Keratinocyte (primary cell): ENCODE measurements at regions not wholly inside any gene's neighbourhood (a gene's known extent, or its start where the extent isn't known, plus 50 kb on each side); places are given as distances from the start of the nearest gene placed in this dataset.
A peak's percentile ranks its signal among the peaks of the same experiment; 100 is the strongest.

Source experiments
- DNase-seq: peaks from one replicate; pipeline ENCODE4 v3.0.0-alpha.2; 2011; ENCODE audit warnings: low read depth, missing footprints, low spot score
- FAIRE-seq: peaks from 2 replicates; lab custom pipeline; 2011; peaks lifted over from hg19 to GRCh38; lab: Jason Lieb, UNC
- H2AFZ ChIP-seq: 2 replicates; pipeline ENCODE4 v1.6.0; 2012; ENCODE audit warnings: low read length, control low read depth, inconsistent platforms; ENCODE audit not compliant: control insufficient read depth
- H3K27ac ChIP-seq: 2 replicates; pipeline ENCODE4 v1.5.1; 2011; ENCODE audit warnings: low read length; ENCODE audit not compliant: control insufficient read depth, insufficient read depth
- H3K27me3 ChIP-seq: 3 replicates; pipeline ENCODE4 v1.6.0; 2011; ENCODE audit warnings: low read length; ENCODE audit not compliant: control insufficient read depth, insufficient read depth; ENCODE audit errors: extremely low read depth
- H3K36me3 ChIP-seq, 2 experiments: 2 replicates in 1 of 2; 3 replicates in 1 of 2; pipeline ENCODE4 v1.5.1; 2011; ENCODE audit warnings: low read length in 2 of 2, mild to moderate bottlenecking in 1 of 2; ENCODE audit not compliant: control insufficient read depth in 2 of 2, insufficient read depth in 2 of 2; ENCODE audit errors: extremely low read depth in 1 of 2
- H3K4me1 ChIP-seq: 3 replicates; pipeline ENCODE4 v1.5.1; 2011; ENCODE audit warnings: low read length; ENCODE audit not compliant: control insufficient read depth, insufficient read depth; ENCODE audit errors: extremely low read depth
- H3K4me2 ChIP-seq: 3 replicates; pipeline ENCODE4 v1.6.0; 2011; ENCODE audit warnings: low read depth, low read length; ENCODE audit not compliant: control insufficient read depth, insufficient read depth; ENCODE audit errors: extremely low read depth
- H3K4me3 ChIP-seq, 3 experiments: fragments of 200-600 bp in 1 of 3; sonication (generic) in 1 of 3; 2 replicates in 2 of 3; 3 replicates in 1 of 3; pipeline ENCODE4 v1.5.1; 2011 to 2016; ENCODE audit warnings: low read length in 3 of 3, mild to moderate bottlenecking in 3 of 3, control low read depth in 2 of 3, inconsistent platforms in 1 of 3, low read depth in 1 of 3, mixed read lengths in 1 of 3, mixed run types in 1 of 3, moderate library complexity in 1 of 3; ENCODE audit not compliant: control insufficient read depth in 2 of 3, insufficient read depth in 2 of 3; ENCODE audit errors: extremely low read depth in 1 of 3
- H3K79me2 ChIP-seq: 2 replicates; pipeline ENCODE4 v1.6.0; 2012; ENCODE audit warnings: low read length; ENCODE audit not compliant: control insufficient read depth, insufficient read depth
- H3K9ac ChIP-seq: 3 replicates; pipeline ENCODE4 v1.6.0; 2011; ENCODE audit warnings: low read length; ENCODE audit not compliant: control insufficient read depth, insufficient read depth; ENCODE audit errors: extremely low read depth
- H3K9me1 ChIP-seq: 3 replicates; pipeline ENCODE4 v1.6.0; 2011; ENCODE audit warnings: low read length; ENCODE audit not compliant: control insufficient read depth, insufficient read depth; ENCODE audit errors: extremely low read depth
- H3K9me3 ChIP-seq: 2 replicates; pipeline ENCODE4 v1.5.1; 2012; ENCODE audit warnings: low read depth, low read length; ENCODE audit not compliant: control insufficient read depth
- H4K20me1 ChIP-seq: 3 replicates; pipeline ENCODE4 v1.6.0; 2011; ENCODE audit warnings: low read length; ENCODE audit not compliant: control insufficient read depth, insufficient read depth; ENCODE audit errors: extremely low read depth
- CTCF ChIP-seq, 3 experiments: IDR thresholded peaks in 1 of 3; conservative IDR thresholded peaks in 1 of 3; optimal IDR thresholded peaks in 1 of 3; 2 replicates in 2 of 3; 3 replicates in 1 of 3; pipeline versions ENCODE3 to v1.5.1; 2011; ENCODE audit warnings: low read length in 3 of 3, mild to moderate bottlenecking in 3 of 3, moderate library complexity in 2 of 3, control low read depth in 1 of 3, inconsistent platforms in 1 of 3; ENCODE audit not compliant: insufficient read depth in 2 of 3; ENCODE audit errors: extremely low read depth in 1 of 3
- EZH2 ChIP-seq: IDR thresholded peaks from one replicate; pipeline ENCODE4 v1.6.1; 2012; ENCODE audit warnings: inconsistent platforms, mild to moderate bottlenecking, low read length, moderate library complexity
- dilution Hi-C: fragments of 300-500 bp; cut with MboI; formaldehyde crosslinking; loops from one replicate; pipeline ENCODE4 v1.7.0; 2020; ENCODE audit warnings: low sequenced_read_pairs; ENCODE audit not compliant: extremely low pct_ligation_motif_present

- no peaks in the 10 kb centered on the region for H3K36me3 ChIP-seq
- DNase-seq (no peak), FAIRE-seq (no peak)
- H3K9me3 ChIP-seq: no peaks in the 10 kb centered on the region
- H3K4me1 ChIP-seq: peaks cover 21% of the 10 kb centered on the region
- H3K27me3 ChIP-seq: no peaks in the 10 kb centered on the region
- H3K27ac ChIP-seq: peak overlapping the region; percentile 90
- H2AFZ ChIP-seq: peak overlapping the region; percentile 28
- H4K20me1 ChIP-seq: no peaks in the 10 kb centered on the region
- peak overlapping the region; percentile 74 for H3K4me2 ChIP-seq
- dilution Hi-C loops: no loop called here
- no peaks in the 10 kb centered on the region for H3K9me1 ChIP-seq
- H3K9ac ChIP-seq: peak overlapping the region; percentile 54
- no peak for TF ChIP-seq EZH2
- TF ChIP-seq CTCF (optimal IDR thresholded peaks at IDR 0.05 in 1 of 3, IDR thresholded peaks at IDR 0.05 in 1 of 3, conservative IDR thresholded peaks at IDR 0.05 in 1 of 3; ENCODE audit: extremely low read depth in 1 of 3, insufficient read depth in 2 of 3, low read length in 3 of 3): no peak
- no peaks in the 10 kb centered on the region for H3K79me2 ChIP-seq
- H3K4me3 ChIP-seq: peak overlapping the region in 2 of 3 experiments; percentile 30 to 57
These were observed 693.5 kb upstream of the TENM3 start for GRCh38 chr4:181549576-181550188.

GRCh38 chr4:181550381-181550780, 692.8 kb upstream of the TENM3 start:
- DNase-seq: no peak
- H4K20me1 ChIP-seq: no peaks in the 10 kb centered on the region
- H3K79me2 ChIP-seq: no peaks in the 10 kb centered on the region
- H3K36me3 ChIP-seq: no peaks in the 10 kb centered on the region
- peak overlapping the region; percentile 90 for H3K27ac ChIP-seq
- peak overlapping the region; percentile 61 for H3K4me2 ChIP-seq
- H3K4me3 ChIP-seq: no peak overlapping the region
- H3K4me1 ChIP-seq: peaks cover 21% of the 10 kb centered on the region
- TF ChIP-seq CTCF (optimal IDR thresholded peaks at IDR 0.05 in 1 of 3, IDR thresholded peaks at IDR 0.05 in 1 of 3, conservative IDR thresholded peaks at IDR 0.05 in 1 of 3; ENCODE audit: extremely low read depth in 1 of 3, insufficient read depth in 2 of 3, low read length in 3 of 3): no peak
- no peak for TF ChIP-seq EZH2
- H3K9me1 ChIP-seq: no peaks in the 10 kb centered on the region
- dilution Hi-C loops: no loop called here
- peak; percentile 82 for FAIRE-seq
- H3K9me3 ChIP-seq: no peaks in the 10 kb centered on the region
- H3K27me3 ChIP-seq: no peaks in the 10 kb centered on the region
- no peak overlapping the region for H2AFZ ChIP-seq
- no peak overlapping the region for H3K9ac ChIP-seq
